GM13977 (cell line): ENCODE measurements at regions not wholly inside any gene's neighbourhood (a gene's known extent, or its start where the extent isn't known, plus 50 kb on each side); places are given as distances from the start of the nearest gene placed in this dataset.

ENCODE experiments used
- DNase-seq: peaks from one replicate; pipeline ENCODE4 v3.0.0; 2012; ENCODE audit warnings: low spot score
- in situ Hi-C: fragments of 300-500 bp; cut with MboI; formaldehyde crosslinking; loops from one replicate; pipeline ENCODE4 v1.12.0; 2022; ENCODE audit warnings: low sequenced_read_pairs, low pct_unique_long_range_greater_than_20kb, mixed read lengths, inconsistent platforms; ENCODE audit not compliant: unreplicated experiment
- TF ChIP-seq, protein P1 (sequence below): IDR thresholded peaks from 2 replicates; pipeline ENCODE4 v1.5.1; 2012; ENCODE audit warnings: mild to moderate bottlenecking, control low read depth; ENCODE audit not compliant: insufficient read depth; ENCODE audit errors: extremely low read depth, missing control alignments

- no peak for DNase-seq
- in situ Hi-C loops: no loop called here
- TF ChIP-seq, protein P1, sequence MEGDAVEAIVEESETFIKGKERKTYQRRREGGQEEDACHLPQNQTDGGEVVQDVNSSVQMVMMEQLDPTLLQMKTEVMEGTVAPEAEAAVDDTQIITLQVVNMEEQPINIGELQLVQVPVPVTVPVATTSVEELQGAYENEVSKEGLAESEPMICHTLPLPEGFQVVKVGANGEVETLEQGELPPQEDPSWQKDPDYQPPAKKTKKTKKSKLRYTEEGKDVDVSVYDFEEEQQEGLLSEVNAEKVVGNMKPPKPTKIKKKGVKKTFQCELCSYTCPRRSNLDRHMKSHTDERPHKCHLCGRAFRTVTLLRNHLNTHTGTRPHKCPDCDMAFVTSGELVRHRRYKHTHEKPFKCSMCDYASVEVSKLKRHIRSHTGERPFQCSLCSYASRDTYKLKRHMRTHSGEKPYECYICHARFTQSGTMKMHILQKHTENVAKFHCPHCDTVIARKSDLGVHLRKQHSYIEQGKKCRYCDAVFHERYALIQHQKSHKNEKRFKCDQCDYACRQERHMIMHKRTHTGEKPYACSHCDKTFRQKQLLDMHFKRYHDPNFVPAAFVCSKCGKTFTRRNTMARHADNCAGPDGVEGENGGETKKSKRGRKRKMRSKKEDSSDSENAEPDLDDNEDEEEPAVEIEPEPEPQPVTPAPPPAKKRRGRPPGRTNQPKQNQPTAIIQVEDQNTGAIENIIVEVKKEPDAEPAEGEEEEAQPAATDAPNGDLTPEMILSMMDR: no peak
Observed at GRCh38 chr6:48922837-48923236, 540.2 kb downstream of the MMUT start.

- TF ChIP-seq, protein P1: no peak
- in situ Hi-C loops: no loop called here
- no peak for DNase-seq
Observed at GRCh38 chr6:48919555-48919954, 543.5 kb downstream of the MMUT start.

DNA sequence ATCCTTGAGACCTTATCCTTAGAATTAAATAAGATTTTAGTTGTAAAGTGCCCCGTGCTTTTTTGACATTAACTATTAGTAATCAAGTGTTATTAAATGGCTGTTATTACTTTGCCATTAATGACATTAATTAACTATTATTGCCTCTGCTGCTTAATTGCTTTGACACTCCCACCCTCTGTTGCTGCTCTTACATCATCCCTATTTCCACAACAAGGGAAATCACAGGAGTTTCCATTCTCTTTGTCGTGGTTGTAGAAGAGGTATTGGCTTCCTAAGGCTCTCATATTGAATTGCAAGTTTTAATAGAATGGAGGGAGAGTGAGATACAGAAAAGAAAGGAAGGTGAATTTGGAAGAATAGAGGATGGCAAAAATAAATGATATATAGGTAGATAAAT is 545.8 kb downstream of the MMUT start:
- DNase-seq: no peak

GRCh38 chr6:48916607-48917006 is 546.4 kb downstream of the MMUT start:
- in situ Hi-C loops: no loop called here
- no peak for DNase-seq
- TF ChIP-seq, protein P1: no peak

More for the DNA sequence above, 545.8 kb downstream of the MMUT start:
- in situ Hi-C loops: no loop called here
- TF ChIP-seq, protein P1: no peak

DNA sequence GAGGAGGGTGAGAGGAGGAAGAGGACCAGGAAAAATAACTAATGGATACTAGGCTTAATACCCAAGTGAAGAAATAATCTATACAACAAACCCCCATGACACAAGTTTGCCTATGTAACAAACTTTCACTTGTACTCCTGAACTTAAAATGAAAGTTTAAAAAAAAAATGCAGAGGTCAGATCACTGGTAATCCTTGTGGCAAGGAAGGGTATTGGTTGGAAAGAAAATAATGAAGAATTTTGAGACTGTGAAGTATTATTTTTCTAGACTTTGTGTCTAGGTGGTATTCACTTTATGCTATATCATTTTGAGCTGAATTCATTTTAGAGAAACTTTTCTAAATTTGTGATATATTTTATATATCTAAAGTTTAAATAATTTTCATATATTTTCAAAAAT is 547.5 kb downstream of the MMUT start:
- TF ChIP-seq, protein P1: no peak
- in situ Hi-C loops: no loop called here
- DNase-seq: no peak

DNA sequence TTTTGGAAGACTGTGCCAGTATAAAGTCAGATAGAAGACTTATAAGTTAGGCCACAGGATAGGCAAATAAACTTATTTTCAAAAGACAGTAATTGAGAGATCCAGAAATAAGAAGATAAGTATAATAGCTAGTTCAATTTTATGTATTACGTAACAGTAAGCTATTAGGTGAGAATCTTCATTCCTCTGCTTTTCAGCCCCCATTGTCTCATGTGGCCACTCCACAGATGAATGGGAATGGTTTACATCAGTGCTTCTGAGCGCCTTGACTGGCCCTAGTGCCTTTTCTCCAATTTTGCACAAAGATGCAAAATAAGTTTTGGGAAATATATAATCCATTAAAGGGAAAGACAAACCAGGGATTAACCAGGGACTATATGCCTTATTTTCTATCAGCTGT is 550.5 kb downstream of the MMUT start:
- in situ Hi-C loops: no loop called here
- DNase-seq: no peak
- TF ChIP-seq, protein P1: no peak

DNA sequence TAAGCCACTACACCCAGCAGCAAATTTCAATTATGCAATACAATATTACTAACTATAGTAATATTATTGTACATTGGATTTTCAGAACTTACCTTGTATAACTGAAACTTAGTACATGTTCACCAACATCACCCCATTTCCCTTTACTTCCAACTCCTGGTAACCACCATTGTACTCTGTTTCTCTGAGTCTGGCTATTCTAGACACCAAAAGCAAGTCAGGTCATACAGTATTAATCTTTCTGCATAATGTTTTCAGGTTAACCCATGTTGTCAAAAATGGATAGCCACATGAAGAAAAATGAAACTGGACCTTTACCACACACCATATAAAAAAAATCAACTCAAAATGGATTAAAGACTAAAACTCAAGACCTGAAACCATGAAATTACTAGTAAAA is 558.2 kb downstream of the MMUT start:
- no peak for DNase-seq
- TF ChIP-seq, protein P1: no peak
- in situ Hi-C loops: no loop called here
